ENCODE measurements at regions not wholly inside any gene's neighbourhood (a gene's known extent, or its start where the extent isn't known, plus 50 kb on each side); places are given as distances from the start of the nearest gene placed in this dataset.

DNA sequence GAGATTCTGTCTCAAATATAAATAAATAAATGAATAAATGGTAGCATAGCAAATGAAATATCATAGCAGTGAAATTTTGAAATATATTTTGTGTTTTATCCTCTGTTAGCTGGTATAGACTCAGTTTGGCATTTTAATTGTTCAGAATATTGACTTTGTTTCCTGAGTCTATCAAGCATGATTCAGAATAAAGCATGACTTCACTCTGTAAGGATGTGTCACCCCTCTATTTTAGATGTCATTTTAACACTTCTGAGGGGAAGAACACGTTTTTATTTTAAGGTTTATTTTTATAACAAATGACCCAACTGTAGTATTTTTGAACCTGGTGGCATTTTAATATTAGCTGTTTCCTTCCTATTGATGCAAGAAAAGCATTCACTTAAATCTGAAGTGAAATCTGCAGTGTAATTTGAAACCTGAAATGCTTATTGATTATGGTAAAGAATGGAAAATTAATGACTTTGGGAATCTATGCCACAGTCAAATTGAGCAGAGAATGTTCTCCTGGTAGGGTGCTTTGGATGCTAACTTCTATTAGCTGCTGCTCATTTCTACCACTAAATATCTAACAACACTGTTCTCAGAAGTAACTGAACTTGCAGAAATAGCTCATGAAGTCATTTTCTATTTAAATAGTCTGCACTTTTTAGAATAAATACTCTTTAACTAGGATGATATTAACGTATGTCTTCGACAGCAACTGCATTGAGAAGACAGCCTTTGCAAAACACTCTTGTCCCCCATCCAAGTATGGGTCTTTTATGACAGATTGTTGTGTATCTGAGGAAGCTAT is 114.2 kb downstream of the SOX4 start:
- no peak for TF ChIP-seq POLR2A (IDR thresholded peaks at IDR 0.05; ENCODE audit: low read length)
- TF ChIP-seq KDM5A (IDR thresholded peaks at IDR 0.05) = no peak
- TF ChIP-seq, protein P1, sequence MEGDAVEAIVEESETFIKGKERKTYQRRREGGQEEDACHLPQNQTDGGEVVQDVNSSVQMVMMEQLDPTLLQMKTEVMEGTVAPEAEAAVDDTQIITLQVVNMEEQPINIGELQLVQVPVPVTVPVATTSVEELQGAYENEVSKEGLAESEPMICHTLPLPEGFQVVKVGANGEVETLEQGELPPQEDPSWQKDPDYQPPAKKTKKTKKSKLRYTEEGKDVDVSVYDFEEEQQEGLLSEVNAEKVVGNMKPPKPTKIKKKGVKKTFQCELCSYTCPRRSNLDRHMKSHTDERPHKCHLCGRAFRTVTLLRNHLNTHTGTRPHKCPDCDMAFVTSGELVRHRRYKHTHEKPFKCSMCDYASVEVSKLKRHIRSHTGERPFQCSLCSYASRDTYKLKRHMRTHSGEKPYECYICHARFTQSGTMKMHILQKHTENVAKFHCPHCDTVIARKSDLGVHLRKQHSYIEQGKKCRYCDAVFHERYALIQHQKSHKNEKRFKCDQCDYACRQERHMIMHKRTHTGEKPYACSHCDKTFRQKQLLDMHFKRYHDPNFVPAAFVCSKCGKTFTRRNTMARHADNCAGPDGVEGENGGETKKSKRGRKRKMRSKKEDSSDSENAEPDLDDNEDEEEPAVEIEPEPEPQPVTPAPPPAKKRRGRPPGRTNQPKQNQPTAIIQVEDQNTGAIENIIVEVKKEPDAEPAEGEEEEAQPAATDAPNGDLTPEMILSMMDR (IDR thresholded peaks at IDR 0.05) = no peak
- TF ChIP-seq, protein P2, sequence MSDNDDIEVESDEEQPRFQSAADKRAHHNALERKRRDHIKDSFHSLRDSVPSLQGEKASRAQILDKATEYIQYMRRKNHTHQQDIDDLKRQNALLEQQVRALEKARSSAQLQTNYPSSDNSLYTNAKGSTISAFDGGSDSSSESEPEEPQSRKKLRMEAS (IDR thresholded peaks at IDR 0.05) = no peak
- TF ChIP-seq, protein P3, sequence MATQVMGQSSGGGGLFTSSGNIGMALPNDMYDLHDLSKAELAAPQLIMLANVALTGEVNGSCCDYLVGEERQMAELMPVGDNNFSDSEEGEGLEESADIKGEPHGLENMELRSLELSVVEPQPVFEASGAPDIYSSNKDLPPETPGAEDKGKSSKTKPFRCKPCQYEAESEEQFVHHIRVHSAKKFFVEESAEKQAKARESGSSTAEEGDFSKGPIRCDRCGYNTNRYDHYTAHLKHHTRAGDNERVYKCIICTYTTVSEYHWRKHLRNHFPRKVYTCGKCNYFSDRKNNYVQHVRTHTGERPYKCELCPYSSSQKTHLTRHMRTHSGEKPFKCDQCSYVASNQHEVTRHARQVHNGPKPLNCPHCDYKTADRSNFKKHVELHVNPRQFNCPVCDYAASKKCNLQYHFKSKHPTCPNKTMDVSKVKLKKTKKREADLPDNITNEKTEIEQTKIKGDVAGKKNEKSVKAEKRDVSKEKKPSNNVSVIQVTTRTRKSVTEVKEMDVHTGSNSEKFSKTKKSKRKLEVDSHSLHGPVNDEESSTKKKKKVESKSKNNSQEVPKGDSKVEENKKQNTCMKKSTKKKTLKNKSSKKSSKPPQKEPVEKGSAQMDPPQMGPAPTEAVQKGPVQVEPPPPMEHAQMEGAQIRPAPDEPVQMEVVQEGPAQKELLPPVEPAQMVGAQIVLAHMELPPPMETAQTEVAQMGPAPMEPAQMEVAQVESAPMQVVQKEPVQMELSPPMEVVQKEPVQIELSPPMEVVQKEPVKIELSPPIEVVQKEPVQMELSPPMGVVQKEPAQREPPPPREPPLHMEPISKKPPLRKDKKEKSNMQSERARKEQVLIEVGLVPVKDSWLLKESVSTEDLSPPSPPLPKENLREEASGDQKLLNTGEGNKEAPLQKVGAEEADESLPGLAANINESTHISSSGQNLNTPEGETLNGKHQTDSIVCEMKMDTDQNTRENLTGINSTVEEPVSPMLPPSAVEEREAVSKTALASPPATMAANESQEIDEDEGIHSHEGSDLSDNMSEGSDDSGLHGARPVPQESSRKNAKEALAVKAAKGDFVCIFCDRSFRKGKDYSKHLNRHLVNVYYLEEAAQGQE (IDR thresholded peaks at IDR 0.05) = no peak

Measured in A549 (cell line).